ENCODE measurements at regions not wholly inside any gene's neighbourhood (a gene's known extent, or its start where the extent isn't known, plus 50 kb on each side); places are given as distances from the start of the nearest gene placed in this dataset.
"Not testable (repeated sequence)": the region's sequence is repeated elsewhere in the genome, so short reads cannot be mapped to it uniquely, and the experiment has no call there.

- peak in 3 of 58 donors; percentile 12 to 26 (median 22) for DNase-seq
Observed at GRCh38 chr3:128549283-128550112, 56.5 kb upstream of the GATA2 start.

GRCh38 chr3:128548426-128549282 is 55.7 kb upstream of the GATA2 start:
- no peak for DNase-seq

- no peak for DNase-seq
Observed at GRCh38 chr3:128548021-128548420, 55.0 kb upstream of the GATA2 start.

GRCh38 chr3:128547368-128547987 is 54.5 kb upstream of the GATA2 start:
- no peak for DNase-seq

GRCh38 chr3:128546646-128547045 is 53.6 kb upstream of the GATA2 start:
- DNase-seq = no peak

- DNase-seq = no peak
Observed at GRCh38 chr3:128545120-128545752, 52.2 kb upstream of the GATA2 start.

- no peak for DNase-seq
Observed at GRCh38 chr3:128544190-128544589, 51.2 kb upstream of the GATA2 start.

GRCh38 chr3:128543570-128544174 is 50.7 kb upstream of the GATA2 start:
- not testable (repeated sequence) for DNase-seq

Data from anterior cingulate cortex (tissue), 58 donors.